SK-N-MC (cell line): ENCODE measurements at regions not wholly inside any gene's neighbourhood (a gene's known extent, or its start where the extent isn't known, plus 50 kb on each side); places are given as distances from the start of the nearest gene placed in this dataset.

ENCODE experiments used
- EZH2 ChIP-seq: fragments of 200-600 bp; sonication (generic); IDR thresholded peaks from one replicate; pipeline ENCODE4 v1.6.1; 2017; ENCODE audit warnings: antibody characterized with exemption
- FOXP2 ChIP-seq: optimal IDR thresholded peaks from 2 replicates; pipeline ENCODE3; 2011; ENCODE audit warnings: mild to moderate bottlenecking, moderate library complexity; ENCODE audit not compliant: insufficient read depth; ENCODE audit errors: extremely low read length, control extremely low read depth

DNA sequence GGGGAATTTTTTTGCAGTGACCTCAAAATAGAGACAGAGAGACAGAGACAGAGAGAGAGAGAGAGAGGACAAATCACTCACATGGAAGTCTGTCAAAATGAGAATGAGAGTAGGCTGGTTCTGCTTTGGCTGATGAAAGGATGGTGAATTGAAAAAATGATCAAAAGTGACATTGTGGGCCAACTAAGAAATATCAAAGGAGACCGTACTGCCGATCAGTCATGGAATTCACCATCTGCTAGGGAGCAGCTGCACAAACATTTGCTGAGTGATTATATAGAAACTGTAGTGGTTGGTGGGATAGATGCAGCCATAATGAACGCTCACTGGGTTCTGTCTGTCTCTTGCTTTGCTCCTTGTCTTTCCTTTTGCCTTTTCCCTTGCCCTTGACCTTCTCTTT is 476.6 kb upstream of the SGCD start:
- TF ChIP-seq EZH2 = no peak
- no peak for TF ChIP-seq FOXP2
